HG02885 (cell line): ENCODE measurements at regions not wholly inside any gene's neighbourhood (a gene's known extent, or its start where the extent isn't known, plus 50 kb on each side); places are given as distances from the start of the nearest gene placed in this dataset.
"Not testable (repeated sequence)": the region's sequence is repeated elsewhere in the genome, so short reads cannot be mapped to it uniquely, and the experiment has no call there.

Experiments used
- ATAC-seq: cut with Tn5 transposase; IDR thresholded peaks from one replicate; pipeline ENCODE4 v1.9.1; 2021; ENCODE audit warnings: mild to moderate bottlenecking; ENCODE audit not compliant: unreplicated experiment, poor library complexity

DNA sequence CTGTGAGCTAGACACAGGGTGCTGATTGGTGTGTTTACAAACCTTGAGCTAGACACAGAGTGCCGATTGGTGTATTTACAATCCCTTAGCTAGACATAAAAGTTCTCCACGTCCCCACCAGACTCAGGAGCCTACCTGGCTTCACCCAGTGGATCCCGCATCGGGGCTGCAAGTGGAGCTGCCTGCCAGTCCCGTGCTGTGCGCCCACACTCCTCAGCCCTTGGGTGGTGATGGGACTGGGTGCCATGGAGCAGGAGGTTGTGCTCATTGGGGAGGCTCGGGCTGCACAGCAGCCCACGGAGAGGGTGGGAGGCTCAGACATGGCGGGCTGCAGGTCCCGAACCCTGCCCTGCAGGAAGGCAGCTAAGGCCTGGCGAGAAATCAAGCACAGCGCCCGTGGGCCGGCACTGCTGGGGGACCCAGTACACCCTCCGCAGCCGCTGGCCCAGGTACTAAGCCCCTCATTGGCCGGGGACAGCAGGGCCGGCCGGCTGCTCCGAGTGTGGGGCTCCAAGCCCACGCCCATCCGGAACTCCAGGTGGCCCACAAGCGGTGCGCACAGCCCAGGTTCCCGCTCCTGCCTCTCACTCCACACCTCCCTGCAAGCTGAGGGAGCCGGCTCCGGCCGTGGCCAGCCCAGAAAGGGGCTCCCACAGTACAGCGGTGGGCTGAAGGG is 158.6 kb downstream of the SPIN4 start:
- ATAC-seq = not testable (repeated sequence)

GRCh38 chrX:63186137-63186536 is 165.0 kb downstream of the SPIN4 start:
- no peak for ATAC-seq

GRCh38 chrX:63179852-63180251 is 171.3 kb downstream of the SPIN4 start:
- not testable (repeated sequence) for ATAC-seq

GRCh38 chrX:63176578-63176977 is 174.6 kb downstream of the SPIN4 start:
- ATAC-seq = peak; percentile 47

DNA sequence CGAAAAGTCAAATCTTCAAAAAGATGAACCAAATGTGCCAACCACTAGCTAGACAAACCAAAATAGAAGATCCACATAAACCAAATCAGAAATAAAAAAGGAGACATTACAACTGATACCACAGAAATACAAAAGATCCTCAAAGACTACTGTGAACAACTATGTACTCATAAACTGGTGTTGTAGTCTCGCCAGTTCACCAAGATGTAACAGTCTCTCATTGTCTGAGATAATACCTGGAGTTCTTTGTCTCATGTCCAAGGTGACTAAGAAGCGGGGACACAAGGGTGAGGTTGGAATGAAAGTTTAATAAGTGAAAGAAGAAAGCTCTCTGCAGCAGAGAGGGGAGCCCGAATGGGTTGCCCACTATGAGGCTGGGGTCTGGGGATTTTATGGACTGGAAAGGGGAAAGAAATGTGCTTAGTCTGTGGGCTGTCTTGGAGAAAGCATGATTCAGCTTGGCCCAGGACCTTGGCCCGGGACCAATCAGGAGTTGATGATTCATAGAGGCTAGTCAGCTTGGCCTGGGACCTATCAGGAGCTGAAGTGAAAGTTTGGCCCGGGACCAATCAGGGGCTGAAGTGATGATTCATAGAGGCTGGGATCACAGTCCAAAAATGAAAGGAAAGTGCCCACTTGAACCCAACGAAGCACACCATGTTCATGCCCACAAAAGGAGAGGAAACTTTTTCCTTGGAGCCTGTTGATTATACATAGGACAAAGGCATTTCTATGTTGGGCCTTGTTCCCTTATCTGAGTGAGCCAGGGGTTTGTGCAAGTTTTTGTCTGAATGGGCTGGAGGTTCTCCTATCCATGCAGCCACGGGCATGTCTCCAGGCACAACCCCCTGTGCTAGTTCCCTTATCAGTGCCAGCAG is 177.1 kb downstream of the SPIN4 start:
- ATAC-seq = not testable (repeated sequence)

- ATAC-seq = peak; percentile 71
These were observed 181.7 kb downstream of the SPIN4 start for GRCh38 chrX:63169416-63169815.

- peak; percentile 80 for ATAC-seq
These were observed 182.2 kb downstream of the SPIN4 start for GRCh38 chrX:63168949-63169348.

- ATAC-seq = not testable (repeated sequence)
These were observed 184.1 kb downstream of the SPIN4 start for GRCh38 chrX:63167002-63167401.

GRCh38 chrX:63160994-63161393 is 190.1 kb downstream of the SPIN4 start:
- ATAC-seq = not testable (repeated sequence)

DNA sequence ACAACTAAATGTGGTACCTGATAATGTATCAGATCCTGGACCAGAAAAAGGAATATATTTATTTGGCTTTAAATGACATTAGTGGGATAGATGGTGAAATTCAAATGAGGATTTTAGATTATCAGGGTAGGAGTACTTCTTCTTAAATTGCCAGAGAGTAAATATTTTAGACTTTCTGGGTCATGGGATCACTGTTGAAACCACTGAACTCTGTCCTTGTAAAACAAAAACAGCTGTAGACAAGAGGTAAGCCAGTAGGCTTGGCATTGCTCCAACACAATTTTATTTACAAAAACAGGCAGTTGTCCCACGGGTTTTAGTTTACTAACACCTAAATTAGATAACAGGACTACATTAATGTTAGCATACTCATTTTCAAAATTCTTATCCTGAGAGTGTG is 190.8 kb downstream of the SPIN4 start:
- ATAC-seq = not testable (repeated sequence)

DNA sequence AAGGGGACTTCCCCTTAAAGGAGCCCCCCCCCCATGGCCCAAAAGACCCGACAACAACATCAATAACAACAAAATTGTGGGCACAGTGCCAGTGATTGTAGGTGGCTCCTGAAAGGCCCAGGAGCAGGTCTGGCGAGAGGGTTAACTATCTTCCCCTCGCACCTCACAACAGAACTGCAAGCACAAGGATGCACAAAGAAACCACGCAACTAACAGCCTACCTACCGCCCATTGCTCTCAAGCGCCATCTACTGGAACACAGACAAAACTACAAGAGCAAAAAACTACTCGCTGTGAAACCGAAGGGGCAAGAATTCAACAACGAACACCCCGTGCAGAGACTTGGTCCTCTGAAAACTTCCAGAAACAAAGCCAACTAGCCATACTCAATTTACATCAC is 205.6 kb downstream of the SPIN4 start:
- ATAC-seq = not testable (repeated sequence)

- ATAC-seq = not testable (repeated sequence)
These were observed 208.5 kb downstream of the SPIN4 start for GRCh38 chrX:63142588-63142987.

- not testable (repeated sequence) for ATAC-seq
These were observed 215.3 kb downstream of the SPIN4 start for GRCh38 chrX:63135859-63136258.

- peak; percentile 98 for ATAC-seq
These were observed 222.6 kb downstream of the SPIN4 start for GRCh38 chrX:63128509-63128908.

- ATAC-seq = no peak
These were observed 235.9 kb downstream of the SPIN4 start for GRCh38 chrX:63115196-63115595.

DNA sequence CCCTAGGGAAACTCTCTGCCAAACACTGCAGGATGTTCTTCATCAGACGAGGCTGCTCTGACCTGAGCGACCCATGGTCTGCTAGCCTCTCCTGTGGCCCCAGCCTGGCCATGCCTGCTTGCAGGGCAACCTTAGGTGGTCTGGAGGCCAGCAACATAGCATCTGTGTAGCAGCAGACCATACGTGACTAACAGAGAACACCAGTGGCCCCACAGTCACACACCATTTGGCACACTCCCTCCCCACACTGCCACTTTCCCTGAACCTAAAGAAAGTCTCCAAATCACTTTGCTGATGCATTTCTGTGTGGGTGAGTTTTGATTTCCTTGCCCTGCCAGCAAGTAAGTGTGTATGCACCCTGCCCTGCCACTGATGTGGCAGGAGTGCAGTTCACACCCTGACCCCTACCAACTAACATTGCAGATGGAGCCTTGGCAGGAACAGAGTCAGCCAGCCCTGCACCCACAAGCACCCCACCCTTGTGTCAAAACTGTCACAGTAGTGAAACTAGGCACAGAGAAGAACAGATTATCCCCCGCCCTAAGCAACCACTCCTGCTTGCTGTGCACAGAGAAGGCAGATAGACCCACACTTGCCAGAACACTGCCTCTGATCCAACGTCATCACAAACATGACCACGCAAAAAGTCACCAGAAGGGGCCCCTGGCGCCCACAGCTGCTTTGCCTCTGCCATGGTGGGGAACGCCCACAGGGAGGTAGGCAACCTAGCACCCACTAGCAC is 249.1 kb downstream of the SPIN4 start:
- ATAC-seq = no peak

- no peak for ATAC-seq
These were observed 292.9 kb downstream of the SPIN4 start for GRCh38 chrX:63058204-63058603.

DNA sequence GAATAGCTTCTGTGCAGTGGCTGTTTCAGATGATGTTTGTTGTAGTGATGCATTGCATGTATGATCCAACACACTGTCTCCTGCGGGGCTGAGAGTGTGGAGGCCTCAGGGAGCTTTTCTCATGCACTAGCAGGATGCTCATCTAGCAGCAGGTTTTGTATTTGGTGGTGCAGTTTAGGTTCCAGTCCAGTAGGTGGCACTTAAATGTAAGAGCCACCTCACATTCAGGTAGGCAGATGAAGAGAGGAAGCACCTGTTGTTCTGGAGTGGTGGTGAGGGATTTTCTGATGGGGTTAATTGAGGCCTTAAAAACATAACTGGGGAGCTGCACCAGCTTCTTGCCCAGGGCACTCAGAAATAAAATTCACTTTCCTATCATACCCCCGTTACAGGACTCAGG is 300.9 kb downstream of the SPIN4 start:
- peak; percentile 66 for ATAC-seq

DNA sequence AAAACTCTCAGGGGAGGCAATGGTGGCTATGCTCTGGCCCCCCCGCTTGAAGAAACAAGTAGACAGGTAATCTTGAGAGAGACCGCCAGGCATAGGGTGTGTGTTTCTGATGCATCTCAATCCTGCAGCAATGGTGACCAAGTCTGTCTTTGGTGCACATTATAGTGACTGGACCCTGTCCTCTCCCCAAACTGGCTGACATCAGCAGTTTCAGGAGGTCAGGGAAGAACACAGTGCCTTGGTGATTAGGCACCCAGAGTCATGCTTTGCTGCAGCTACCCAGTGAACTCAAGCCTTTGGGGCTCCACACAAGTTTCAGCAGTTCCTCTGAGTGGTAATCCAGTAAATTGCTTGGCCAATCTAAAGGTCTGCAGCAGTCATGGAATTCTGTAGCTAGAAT is 318.3 kb downstream of the SPIN4 start:
- ATAC-seq = no peak

- ATAC-seq = no peak
These were observed 337.6 kb downstream of the SPIN4 start for GRCh38 chrX:63013549-63013948.

GRCh38 chrX:63012574-63012973 is 338.6 kb downstream of the SPIN4 start:
- no peak for ATAC-seq
